ENCODE measurements at regions not wholly inside any gene's neighbourhood (a gene's known extent, or its start where the extent isn't known, plus 50 kb on each side); places are given as distances from the start of the nearest gene placed in this dataset.

GRCh38 chr15:46120713-46121112 is 485.9 kb downstream of the SQOR start:
- FAIRE-seq = no peak

DNA sequence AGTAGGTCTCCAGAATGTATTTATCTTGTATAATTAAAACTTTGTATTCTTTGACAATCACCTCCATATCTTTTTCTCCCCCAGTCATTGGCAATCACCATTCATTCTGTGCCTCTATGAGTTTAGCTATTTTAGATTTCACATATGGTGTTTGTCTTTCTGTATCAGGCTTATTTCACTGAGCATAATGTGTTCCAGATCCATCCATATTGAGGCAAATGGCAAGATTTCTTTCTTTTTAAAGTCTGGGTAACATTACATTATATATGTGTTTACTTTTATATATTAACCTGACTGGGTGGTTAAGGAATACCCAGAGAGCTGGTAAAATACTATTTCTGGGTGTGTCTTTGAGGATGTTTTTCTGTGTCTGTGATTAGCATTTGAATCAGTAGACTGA is 486.6 kb downstream of the SQOR start:
- FAIRE-seq = no peak

DNA sequence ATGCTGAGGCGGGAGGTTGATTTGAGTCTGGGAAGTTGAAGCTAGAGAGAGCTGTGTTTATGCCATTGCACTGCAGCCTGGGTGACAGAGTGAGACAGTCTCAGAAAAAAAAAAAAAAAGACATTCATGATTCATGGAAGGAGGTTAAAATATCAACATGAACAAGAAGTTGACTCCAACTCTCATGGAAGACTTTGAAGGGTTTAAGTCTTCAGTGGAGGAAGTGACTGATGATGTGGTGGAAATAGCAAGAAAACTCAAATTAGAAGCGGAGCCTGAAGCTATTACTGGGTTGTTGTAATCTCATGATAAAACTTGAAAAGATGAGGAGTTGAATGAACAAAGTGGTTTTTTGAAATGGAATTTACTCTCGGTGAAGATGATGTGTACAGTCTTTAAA is 491.8 kb downstream of the SQOR start:
- FAIRE-seq = no peak

DNA sequence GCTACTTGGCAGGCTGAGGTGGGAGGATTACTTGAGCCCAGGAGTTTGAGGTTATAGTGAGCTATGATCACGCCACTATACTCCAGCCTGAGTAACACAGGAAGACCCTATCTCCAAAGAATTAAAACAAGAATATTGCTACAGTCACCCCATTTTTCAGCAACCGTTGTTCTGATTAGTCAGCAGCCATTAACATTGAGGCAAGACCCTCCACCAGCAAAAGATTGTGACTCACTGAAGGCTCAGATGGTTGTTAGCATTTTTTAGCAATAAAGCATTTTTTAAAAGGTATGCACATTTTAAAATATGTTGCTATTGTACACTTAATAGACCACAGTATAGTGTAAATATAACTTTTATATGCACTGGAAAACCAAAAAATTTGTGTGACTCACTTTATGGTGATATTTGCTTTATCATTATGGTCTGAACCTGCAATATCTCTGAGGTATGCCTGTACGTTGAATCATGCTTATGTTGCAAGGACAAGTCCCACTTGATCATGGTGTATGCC is 492.6 kb downstream of the SQOR start:
- FAIRE-seq = no peak

DNA sequence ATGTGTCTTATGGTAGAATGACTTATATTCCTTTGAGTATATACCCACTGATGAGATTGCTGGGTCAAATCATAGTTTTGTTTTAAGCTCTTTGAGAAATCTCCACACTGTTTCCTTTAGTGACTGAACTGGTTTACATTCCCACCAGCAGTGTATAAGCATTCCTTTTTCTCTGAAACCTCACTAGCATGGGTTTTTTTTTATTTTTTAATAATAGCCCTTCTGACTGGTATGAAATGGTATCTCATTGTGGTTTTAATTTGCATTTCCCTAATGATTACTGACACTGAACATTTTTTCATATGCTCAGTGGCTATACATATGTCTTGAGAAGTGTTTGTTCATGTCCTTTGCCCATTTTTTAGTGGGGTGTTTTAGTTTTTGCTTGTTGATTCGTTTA is 494.3 kb downstream of the SQOR start:
- no peak for FAIRE-seq

DNA sequence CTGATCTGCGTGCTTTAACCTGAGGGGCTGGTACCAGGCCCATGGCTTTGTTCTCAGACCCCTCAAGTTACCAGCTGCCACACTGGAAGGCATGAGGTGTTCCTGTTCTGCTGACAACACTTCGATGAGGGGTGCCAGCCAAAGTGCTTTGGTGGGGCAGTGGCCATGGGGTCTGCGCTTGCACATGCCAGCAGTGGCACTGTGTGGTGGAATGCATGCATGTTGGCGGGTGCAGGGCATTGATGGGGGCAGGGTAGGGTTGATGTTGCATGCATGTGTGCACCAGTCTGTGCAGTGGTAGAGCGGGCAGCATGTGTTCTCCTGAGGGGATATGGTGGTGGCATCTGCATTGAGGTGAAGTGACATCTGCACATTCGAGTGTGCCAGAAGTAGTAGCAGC is 497.0 kb downstream of the SQOR start:
- FAIRE-seq = no peak

DNA sequence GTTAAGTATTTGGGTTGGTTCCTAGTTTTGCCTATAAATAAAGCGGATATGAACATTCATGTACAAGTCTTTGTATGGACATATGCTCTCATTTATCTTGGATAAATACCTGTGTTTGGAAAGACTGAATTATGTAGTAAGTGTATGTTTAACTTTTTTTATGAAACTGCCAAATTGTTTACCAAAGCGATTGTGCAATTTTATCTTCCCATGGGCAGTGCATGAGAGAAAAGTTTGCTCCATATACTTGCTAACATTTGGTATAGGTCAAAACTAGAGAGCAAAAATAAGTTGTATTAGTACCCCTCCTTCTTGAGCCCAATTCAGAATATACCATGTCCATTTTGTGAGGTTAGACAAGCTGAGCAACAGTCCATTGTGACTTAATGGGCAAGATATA is 502.6 kb downstream of the SQOR start:
- FAIRE-seq = no peak

DNA sequence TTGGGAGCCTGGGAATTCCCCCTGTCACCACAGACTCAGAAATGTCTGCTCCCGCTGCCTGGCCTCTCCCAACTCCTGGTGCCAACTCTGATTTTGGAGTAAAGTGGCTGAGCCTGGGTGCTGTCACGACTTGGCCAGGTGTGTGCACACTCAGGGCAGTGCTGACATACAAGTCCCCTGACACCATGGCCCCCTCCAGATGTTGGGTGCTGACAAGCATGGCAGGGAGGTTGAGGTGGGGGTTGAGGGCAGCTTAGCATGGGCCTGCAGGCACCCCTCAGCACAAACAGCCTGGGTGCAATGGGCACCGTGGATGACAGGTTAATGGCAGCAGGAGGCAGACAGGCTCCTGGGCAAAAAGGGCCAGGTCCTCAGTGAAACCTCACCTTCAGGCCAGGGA is 511.2 kb downstream of the SQOR start:
- no peak for FAIRE-seq

- FAIRE-seq = no peak
These were observed 512.1 kb downstream of the SQOR start for GRCh38 chr15:46146915-46147314.

DNA sequence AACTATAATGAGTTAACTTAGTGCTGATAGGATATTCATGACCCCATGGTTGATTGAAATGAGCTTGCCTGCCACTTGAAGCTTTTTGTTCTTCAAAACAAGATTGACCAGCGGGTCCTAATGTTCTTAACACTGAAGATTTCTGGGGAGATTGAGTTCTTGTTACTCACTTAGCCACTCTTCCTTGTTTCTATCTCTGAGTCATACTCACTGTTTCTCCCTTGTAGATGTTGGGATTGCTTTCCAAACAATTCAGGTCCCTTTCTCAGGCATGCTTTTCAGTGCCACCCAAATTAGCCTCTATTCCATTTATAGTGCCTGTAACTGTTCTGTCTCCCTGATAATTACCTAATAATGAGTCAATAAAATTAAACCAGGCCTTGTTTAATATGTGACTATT is 517.0 kb downstream of the SQOR start:
- no peak for FAIRE-seq

DNA sequence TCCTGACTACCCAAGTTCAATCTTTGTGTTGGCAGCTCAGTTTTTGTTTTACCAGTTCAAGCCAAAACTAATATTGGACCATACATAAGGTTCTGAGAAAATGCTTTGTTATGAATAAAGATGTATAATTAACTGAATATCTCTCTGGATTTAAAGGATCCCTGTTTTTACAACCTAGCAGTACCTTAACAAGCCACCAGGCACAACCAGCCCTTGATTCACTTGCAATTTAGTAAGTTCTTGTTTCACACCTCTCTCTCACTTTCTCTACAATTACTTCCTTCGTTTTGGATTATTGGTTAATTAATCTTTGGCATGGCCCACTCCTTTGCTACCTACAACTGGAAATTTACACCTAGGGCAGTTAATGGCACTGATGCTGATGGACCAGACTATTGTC is 531.9 kb downstream of the SQOR start:
- FAIRE-seq = no peak

DNA sequence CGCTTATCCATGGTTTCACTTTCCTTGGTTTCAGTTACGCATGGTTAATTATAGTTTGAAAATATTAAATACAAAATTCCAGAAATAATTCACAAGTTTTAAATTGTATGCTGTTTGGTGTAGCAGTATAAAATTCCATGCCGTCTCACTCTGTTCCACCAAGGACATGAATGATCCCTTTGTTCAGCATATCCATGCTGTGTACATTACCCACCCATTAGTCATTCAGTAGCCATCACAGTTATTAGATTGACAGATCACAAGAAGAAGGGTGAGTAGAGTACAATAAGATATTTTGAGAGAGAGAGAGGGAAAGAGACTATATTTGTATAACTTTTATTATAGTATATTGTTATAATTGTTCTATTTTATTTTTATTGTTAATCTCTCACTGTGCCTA is 535.5 kb downstream of the SQOR start:
- FAIRE-seq = no peak

- FAIRE-seq = no peak
These were observed 539.3 kb downstream of the SQOR start for GRCh38 chr15:46174122-46174521.

GRCh38 chr15:46177219-46177618 is 542.4 kb downstream of the SQOR start:
- no peak for FAIRE-seq

GRCh38 chr15:46178138-46178537 is 543.3 kb downstream of the SQOR start:
- no peak for FAIRE-seq

- FAIRE-seq = no peak
These were observed 572.5 kb downstream of the SQOR start for GRCh38 chr15:46207341-46207740.

DNA sequence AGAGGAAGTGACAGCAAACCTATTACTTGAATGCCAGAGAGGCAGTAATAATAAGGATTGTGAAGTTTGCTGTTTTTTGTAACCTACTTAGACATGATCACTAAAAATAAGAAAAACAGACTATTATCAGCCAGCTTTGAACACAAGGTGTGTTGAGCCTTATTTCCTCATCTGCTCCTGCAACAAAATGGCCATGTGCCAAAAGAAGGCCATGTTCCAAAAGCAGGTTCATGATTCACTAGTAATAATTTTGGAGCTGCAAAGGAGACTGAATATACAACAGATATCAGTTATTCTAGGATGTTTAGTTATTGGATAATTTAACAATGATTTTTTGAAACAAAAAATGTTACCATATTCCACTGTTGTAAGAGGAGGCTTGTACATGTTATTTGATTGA is 578.7 kb downstream of the SQOR start:
- FAIRE-seq = no peak

DNA sequence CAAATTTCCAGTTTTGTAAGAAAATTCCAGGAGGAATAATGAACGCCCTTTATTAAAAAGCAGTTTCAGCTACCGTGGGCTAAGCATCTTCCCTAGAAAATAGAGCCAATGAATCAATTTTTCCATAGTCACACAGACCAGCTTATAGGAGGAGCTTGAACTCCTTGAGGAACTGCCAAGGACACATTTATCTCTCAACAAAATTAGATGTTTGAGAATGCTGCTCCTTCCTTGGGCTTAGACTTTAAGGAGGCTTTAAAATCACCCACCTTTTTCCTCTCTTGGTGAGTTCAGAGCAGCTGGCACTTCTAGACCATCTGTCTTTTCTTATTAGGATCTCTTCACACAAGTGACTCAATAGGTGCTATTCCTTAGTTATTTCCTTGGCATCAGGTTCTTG is 588.0 kb downstream of the SQOR start:
- FAIRE-seq = no peak

DNA sequence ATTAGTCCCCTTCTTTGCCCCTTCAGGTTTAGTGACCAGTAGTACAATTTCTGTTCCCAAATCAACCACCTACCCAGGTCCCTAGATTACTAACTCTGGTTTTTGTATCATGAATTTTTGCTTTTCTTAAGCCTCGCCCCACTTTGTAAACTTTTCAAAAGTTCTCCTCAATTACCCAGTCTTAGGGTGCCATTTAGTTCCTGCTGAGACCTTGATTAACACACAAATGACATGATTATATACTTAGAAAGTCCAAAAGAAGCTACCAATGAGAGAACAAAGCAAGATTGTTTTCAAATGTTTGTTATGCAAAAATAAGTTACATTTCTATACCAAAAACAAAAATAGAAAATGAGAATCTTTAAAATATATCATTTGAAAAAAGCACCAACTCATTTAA is 594.4 kb downstream of the SQOR start:
- FAIRE-seq = peak; percentile 11

- FAIRE-seq = no peak
These were observed 597.0 kb downstream of the SQOR start for GRCh38 chr15:46231786-46232185.

- no peak for FAIRE-seq
These were observed 597.6 kb downstream of the SQOR start for GRCh38 chr15:46232471-46232870.

GRCh38 chr15:46242935-46243334 is 608.1 kb downstream of the SQOR start:
- FAIRE-seq = no peak

DNA sequence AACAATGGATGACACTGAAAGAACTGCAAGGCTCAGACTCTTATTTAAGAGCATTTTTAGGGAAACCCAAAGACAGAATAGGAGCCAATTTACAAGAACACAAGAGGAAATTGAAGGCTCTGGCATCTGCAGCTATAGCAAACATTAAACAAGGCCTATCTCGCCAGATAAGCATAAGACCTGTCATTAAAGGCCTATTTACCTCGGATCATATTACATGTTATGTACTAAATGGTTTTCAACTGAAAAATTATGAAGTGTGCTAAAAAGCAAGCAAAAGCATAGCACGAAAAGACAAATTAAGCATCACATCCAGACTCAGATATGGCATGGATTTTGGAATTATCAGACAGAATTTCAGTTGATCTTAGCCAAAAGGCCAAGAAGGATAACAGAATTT is 617.1 kb downstream of the SQOR start:
- no peak for FAIRE-seq

DNA sequence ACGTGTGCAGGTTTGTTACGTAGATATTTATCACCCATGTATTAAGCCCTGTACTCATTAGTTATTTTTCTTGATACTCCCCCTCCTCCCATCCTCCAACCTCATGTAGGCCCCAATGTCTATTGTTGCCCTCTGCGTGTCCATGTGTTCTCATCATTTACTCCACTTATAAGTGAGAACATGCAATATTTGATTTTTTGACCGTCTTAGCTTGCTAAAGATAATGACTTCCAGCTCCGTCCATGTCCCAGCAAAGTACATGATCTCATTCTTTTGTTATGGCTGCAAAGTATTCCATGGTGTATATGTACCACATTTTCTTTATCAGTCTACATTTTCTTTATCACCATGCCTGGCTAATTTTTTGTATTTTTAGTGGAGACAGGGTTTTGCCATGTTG is 623.2 kb downstream of the SQOR start:
- no peak for FAIRE-seq

DNA sequence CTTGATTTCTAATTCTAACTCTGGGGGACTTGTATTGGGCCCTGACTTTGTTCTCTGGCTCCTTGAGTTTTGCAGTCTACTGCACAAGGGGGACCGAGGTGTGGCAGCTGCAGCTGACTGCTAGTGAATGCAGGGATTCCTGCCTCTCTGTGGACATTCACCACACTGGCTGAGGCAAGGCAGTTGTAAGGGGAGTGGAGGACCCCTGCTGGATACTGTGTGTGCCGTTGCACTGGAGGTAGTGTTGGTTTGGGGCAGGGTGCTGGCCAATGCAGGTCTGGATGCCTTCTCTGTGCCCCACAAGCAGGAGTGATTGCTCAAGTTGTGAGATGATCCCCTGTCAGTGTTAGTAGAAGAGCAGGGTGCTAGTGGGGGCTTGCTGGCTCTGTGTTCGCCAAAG is 626.1 kb downstream of the SQOR start:
- FAIRE-seq = no peak

All from G401.6 (cell line).